ENCODE measurements at regions not wholly inside any gene's neighbourhood (a gene's known extent, or its start where the extent isn't known, plus 50 kb on each side); places are given as distances from the start of the nearest gene placed in this dataset.

- in situ Hi-C loops (cut with MboI; ENCODE audit: low sequenced_read_pairs), result no loop called here
Measured at GRCh38 chr14:101064121-101064661, 160.7 kb upstream of the RTL1 start.

DNA sequence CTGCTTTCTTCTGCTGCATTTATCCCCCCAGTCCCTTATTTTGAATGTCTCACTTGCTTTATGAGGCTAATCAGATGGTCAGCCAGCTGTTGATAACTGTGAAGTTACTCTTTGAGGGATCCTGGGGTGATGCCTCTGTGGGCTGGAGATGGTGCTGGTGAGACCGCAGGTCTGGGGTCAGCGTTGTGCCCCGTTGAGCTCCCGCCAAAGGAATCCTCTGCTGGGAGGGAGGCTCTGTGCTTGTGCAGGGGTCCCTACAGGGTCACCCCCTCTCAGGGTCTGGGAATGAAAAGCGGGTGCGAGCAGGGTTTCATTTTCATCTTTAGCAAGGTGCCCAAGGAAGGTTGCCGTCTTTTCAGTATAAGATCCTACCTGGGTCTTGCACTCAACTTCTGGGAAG is 161.2 kb upstream of the RTL1 start:
- in situ Hi-C loops (cut with MboI; ENCODE audit: low sequenced_read_pairs), result no loop called here

DNA sequence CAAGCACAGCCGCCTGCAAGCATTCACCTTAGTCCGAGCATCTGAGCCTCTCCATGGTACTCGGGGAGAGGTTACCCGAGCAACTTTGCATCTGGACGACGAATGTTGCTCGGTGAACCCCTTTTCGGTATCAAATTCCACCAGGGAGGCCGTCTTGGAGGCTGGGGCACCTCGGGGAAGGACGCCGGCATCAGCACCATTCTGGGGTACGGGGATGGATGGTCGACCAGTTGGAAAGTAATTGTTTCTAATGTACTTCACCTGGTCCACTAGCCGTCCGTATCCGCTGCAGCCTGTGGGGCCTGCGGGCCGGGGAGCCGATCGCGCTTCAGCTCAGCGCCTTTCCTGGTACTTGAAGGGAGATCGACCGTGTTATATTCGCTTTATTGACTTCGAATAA is 161.7 kb upstream of the RTL1 start:
- in situ Hi-C loops (cut with MboI; ENCODE audit: low sequenced_read_pairs), result no loop called here

DNA sequence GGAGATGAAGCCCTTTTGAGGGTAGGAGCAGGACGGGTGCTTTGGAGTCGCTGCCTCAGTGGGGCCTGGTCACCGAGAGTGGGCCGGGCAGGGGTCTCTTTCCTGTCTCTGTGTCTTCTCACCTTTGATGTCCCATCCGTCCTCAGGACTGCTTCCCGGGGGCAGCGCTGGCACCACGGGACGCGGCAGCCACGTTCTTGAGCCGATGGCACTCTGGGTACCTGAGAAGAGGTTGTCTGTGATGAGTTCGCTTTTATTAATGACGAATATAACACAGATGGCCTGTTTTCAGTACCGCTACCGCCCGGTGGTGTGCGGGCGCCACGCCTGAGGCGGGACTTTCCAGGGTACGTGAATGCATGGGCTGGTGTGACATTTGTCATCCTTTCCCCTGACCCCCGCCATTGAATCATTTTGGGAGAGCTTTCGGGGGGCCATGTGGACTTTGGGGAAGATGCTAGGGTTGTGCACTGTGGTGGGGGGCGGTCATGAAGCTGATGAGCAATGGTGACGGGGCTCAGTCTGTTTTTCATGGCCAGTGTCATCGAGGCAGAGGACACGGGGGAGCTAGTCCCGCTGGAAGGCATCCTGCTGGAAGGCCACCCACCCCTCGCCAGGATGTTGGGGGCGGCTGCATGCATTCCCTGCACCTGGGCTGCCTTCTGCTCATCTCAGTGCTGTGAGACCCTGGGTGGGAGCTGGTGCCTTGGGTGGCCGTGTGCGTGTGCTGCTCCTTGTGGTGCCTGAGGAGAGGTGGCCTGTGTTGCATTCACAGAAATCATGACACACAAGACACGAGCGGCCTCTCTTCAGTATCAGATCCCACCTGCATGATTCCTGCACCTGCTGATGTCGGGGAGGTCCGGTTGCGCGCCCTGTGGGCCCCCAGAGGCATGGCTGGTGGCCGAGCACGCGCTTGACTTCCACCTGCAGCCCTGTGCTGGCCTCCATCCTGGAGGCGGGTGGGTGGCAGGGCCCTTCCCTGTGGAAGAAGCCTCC is 162.5 kb upstream of the RTL1 start:
- in situ Hi-C loops (cut with MboI; ENCODE audit: low sequenced_read_pairs), result no loop called here

DNA sequence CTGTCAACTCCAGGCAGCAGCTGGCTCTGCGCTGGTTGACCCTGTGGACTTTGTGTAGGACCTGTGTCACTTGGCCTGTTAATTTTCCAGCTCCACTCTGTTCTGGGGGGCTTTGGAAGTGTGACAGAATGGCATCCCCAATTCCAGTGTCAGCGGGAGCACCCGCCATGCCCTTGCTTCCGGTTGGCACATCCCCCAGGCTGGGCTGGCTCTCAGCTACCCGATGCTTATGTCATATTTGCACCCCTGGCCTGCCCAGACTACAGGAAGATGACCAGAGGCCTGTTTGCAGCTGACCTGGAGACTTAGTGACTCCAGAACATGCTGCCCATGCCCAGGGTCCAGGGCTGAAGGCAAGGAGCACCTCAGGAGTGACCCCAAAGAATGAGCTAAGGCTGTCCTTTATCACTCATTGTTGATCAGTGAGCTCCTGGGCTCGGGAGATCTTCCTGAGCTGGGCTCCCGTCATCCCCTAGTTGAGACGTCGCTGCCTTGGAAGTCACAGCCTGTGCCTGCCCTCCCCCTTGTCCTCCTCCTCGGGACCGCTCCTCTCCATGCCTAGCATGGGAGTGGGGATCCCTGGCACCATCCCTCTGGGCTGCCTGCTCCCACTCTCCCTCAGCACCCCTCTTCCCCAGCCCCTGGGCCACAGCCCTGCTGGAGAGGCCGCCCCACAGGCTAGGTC is 163.4 kb upstream of the RTL1 start:
- in situ Hi-C loops (cut with MboI; ENCODE audit: low sequenced_read_pairs), result no loop called here

- in situ Hi-C loops (cut with MboI; ENCODE audit: low sequenced_read_pairs), result no loop called here
Measured at GRCh38 chr14:101068313-101069227, 165.0 kb upstream of the RTL1 start.

DNA sequence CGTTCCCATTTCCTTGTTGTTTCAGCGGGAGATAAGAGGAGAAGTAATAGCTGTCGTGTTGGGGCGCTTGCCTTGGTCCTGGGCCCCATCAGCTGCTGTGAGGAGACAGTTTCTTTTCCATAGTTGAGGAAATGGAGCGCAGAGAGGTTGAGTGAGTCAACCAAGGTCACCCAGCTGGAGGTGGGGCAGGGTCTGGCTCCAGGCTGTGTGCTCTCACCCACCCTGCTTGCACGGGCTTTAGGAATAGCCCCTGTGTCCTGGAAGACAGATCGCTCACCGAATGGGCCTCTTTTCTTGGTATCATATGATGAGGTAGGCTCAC is 165.7 kb upstream of the RTL1 start:
- in situ Hi-C loops (cut with MboI; ENCODE audit: low sequenced_read_pairs), result no loop called here

DNA sequence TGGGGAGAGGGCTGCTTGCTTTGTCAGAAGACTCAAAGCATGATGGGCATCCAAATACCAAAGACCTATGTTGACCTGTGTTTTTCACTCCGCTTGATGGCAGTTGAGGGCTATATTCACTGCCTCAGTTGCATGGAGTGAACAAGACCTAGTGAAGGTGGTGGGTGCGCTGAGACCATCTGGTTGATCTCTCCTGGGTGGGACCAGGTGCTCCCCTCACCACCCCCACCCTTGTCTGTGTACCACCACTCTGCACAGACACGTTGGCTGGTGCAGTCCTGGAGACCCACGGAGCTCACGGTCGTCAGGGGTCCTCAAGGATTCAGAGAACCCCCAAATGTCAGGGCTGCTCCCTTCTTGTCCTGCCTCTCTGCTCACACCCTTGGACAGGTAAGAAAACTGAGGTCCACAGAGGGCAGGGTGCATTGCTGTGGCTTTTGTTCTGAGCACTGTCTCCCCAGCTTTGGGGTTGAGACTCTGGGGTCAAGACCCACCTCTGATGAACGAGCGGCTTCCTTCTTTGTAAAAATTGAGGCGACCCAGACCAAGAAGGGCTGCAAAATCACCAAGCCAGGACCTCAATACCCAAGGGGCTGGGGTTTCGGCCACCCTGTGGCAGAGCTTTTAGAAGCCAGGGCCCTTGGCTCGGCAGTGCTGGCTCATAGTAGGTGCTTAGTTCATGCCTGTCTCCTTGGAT is 166.3 kb upstream of the RTL1 start:
- in situ Hi-C loops (cut with MboI; ENCODE audit: low sequenced_read_pairs), result no loop called here

DNA sequence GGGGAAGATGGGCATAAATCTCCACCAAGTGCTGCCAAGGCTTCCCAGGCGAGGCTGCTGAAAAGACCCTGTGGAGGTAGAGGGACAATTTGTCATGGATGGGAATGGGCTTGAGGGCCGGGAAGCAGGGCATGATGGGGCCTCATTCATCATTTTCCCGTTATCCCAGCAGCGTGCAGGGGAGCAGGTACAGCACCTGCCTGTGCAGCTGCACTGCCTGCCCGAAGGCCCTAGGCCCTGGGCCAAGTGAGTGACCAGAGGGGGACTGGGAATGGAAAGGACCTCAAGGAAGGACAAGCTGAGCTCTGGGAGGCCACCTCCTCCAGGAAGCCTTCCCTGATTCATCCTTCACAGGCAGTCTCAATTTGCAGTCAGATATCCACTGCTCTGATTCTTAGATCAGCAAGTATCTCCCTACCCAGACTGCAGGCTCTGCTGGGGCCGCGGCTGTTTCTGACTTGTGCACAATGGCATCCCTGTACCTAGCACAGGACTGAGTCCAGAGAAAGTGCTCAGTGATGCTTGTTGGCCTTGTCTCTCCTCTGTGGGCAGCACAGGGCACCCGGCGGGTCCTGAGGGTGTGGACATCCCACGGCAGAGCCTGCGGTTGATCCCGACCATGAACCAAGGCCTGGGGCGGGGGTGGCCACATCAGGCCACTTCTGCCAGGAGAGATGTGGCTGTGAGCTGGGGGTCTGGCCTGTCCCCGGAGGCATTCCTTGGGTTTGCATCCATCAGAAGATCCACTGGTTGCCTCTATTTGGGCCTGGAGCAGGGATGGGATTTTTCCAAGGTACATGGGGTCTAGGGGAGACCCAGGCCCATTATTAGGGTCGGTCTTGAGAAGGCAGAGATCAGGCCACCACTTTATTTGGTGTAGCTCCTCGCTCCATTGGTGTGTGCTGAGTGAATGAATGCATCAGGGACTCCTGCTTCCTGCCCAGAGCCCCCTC is 167.3 kb upstream of the RTL1 start:
- in situ Hi-C loops (cut with MboI; ENCODE audit: low sequenced_read_pairs), result no loop called here

DNA sequence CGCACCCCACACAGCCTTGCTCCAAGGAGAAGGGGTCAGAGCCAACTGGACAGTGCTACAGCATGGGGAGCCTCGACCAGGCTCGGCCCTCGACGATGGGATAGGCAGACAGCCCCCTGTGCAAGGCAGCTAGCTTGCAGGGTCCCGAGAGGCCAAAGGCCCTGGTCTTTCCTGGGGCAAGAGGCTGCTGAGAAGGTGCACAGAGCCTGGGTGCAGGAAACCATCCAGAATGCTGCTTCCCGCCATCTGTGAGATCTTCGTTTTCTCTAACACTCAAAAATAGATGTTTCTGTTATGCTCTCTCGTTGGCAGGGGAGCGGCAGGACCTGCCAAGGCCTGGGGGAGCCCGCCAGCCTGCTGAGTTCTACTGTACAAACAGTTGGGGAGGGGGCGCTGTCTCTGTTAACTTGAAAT is 168.0 kb upstream of the RTL1 start:
- in situ Hi-C loops (cut with MboI; ENCODE audit: low sequenced_read_pairs), result no loop called here

GRCh38 chr14:101072070-101072469 is 168.5 kb upstream of the RTL1 start:
- in situ Hi-C loops (cut with MboI; ENCODE audit: low sequenced_read_pairs), result no loop called here

DNA sequence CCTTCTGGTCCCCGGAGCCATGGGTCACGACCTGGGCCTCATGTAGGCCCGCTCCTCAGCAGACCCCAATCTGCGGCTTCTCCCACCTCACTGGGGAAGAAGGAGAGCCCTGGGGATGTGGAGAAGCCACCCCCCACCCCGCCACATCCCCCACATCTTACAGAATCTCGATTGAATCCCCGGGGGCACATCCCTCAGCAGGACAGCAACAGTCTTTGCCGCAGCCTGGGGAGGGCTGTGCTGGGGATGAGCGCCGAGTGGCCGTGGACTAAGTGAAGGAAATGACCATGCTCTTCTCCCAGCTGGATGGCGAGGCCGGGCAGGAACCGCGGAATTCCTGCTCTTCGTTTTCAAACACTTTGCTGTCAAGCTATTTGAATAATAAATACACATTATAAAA is 169.0 kb upstream of the RTL1 start:
- in situ Hi-C loops (cut with MboI; ENCODE audit: low sequenced_read_pairs), result no loop called here

DNA sequence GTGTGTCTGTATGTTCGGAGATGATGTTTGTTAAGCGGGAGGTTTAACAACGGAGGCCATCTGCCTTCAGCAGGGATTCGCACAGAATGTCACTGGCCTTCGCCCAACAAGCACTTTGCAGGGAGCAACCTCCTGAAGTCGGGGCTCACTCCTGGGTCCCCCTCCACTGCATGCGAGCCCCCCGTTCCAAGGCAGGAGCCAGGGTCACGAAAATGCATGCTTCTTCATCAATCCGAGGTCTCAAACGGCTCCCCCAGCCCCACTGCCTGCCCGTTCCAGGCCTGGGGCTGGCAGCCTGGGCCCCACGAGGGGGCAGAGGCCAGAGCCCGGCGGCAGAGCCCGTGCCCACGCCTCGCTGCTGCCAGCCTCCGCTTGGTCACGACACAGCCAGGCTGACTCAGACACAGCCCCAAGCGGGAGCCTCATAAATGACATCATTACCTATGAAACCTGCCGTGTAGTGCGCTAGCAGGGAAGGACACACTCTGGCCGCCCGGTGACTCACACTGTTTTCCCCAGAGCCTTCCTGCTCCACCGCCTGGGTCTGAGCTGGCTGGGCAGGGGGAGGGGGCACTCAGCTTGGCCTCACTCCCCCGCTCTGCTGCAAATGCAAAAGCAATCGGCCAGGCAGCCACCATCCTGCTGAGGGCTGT is 169.5 kb upstream of the RTL1 start:
- in situ Hi-C loops (cut with MboI; ENCODE audit: low sequenced_read_pairs), result no loop called here

DNA sequence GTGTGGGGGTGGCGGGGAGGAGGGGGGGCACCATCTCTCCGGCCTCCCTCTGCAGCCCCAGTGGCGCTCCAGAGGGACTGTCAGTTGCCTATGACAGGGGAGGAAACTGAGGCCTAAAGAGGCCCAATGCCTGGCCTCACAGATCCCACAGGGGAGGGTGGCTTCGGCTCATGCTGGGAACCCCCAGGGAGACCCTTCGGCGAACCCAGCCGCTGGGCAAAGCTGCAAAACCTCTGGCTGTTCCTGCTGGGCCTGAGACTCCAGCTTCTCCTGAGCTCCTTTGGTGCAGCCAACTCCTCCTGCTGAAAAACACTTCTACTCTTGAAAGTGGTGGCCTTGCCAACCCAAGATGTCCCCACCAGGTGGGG is 170.1 kb upstream of the RTL1 start:
- in situ Hi-C loops (cut with MboI; ENCODE audit: low sequenced_read_pairs), result no loop called here

DNA sequence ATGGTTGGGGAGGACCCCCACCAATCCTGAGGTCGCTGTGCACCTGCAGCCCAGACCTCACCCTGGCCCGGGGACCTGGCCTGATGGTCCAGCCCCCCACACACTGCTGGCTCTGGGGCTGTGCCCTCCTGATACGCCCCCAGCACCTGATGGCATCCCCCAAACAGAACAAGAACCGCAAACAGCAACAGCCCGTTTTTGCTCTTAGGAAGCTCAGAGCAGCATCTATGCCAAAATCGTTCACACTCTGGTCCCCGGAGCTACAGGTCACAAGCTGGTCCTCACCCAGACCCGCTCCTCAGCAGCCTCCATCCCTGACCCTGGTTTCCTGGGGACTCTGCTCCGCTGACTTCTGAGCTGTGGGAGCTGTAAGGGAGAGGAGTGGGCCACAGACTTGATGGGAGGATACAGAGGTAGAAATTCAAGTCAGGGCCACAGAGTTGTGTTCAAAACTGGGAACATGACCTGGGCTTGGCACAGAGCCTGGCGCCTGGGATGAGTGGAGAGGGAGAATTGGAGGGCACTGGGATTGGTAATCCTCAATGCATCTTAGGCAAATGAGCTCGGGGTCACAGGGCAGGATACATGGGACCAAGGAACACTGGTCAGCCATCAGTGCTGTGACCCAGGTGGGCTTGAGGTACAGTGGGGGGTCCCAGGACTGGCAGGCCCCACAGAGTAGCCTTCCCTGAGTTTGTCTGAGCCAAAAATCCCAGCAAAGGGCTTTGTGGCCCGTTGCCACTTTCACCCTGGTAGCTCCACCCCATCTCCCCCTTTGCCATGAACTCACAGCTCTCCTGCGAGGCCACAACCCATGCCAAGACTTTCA is 170.9 kb upstream of the RTL1 start:
- in situ Hi-C loops (cut with MboI; ENCODE audit: low sequenced_read_pairs), result no loop called here

DNA sequence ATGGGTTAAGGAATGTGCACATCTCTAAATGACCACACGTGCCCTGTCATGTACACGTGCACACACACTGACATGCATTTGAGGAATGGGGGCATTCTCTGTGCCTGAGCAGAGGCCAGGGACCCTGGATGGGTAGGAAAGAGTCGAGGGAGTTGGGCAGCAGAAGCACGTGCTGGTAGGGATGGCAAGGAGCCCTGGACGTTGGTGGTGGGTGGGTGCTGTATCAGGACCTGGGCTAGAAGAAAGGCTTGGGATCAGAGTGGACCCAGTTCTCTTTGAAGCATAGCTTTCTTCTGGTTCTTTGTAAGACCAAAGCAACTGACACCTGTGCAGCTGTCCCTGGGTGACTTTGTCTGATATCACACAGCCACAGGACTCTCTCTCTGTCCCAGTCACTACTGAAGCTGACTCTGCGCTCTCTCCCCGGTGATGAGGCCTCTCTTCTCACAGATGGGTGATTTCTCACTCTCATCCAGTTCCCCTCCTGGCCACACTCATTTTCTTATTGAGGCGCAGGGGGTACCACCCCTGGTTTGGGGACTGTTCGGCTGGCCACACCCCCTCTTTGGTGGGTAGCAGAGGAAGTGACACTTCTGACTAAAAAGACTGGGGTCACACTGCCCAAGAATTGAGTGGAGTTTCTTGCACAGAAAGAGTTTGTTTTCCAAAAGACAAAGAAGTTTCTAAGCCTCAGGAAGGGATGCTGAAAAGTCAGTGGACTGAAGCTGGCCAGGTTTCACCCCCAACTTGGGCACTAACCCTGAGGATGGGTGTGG is 171.7 kb upstream of the RTL1 start:
- in situ Hi-C loops (cut with MboI; ENCODE audit: low sequenced_read_pairs), result no loop called here

DNA sequence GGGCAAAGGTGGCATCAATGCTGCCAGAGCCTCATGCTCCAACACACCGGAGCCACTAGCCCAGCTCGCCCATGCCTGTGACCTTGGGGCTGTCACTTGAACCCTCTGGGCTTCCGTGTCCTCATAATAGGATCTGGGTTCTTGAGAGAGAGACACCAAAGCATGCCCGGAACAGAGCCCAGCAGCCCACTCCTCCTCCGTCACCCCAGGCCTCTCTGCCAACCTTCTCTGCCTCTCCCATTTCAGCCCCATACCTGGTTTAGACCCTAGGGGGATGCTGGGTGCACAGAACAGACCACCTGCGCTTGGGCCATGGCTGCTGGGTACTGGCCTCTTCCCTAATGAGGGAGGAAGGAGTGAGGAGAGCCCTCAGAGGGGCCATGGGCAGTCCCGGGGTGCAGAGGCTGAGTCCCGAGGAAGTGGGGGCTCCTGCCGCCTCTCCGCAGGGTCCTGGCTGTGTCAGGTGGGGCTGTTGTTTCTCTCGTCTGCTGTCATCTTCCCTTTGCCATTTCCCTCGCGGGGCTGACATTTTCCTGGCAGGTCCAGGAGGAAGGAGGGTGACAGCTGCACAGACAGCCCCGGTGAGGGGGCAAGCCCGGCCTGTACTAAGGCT is 172.4 kb upstream of the RTL1 start:
- in situ Hi-C loops (cut with MboI; ENCODE audit: low sequenced_read_pairs), result no loop called here

Data from HL-60/S4 treated with phorbol 12-myristate 13-acetate at 8.2 ng/mL for 4 days and 3 days (cell line).